Ovary (tissue), 7 donors: ENCODE measurements at regions not wholly inside any gene's neighbourhood (a gene's known extent, or its start where the extent isn't known, plus 50 kb on each side); places are given as distances from the start of the nearest gene placed in this dataset.

Experiments used
- DNase-seq, 5 donors: peaks; one replicate each; pipeline ENCODE4 v3.0.0-alpha.2; 2019 to 2020
- H3K27ac ChIP-seq, 2 donors: fragments of 200-600 bp; one replicate each; pipeline versions ENCODE4 v1.5.1 to v1.8.0; 2019 to 2022
- H3K27me3 ChIP-seq: fragments of 200-600 bp; one replicate; pipeline ENCODE4 v1.8.0; 2022
- H3K36me3 ChIP-seq: fragments of 200-600 bp; sonication (generic); one replicate; pipeline ENCODE4 v1.5.1; 2019
- H3K4me1 ChIP-seq: one replicate; pipeline ENCODE4 v1.8.1; 2013; ENCODE audit warnings: mild to moderate bottlenecking, moderate library complexity; ENCODE audit not compliant: insufficient read depth
- H3K4me3 ChIP-seq: fragments of 200-600 bp; sonication (generic); one replicate; pipeline ENCODE4 v1.5.1; 2017
- H3K9me3 ChIP-seq, 2 donors: fragments of 200-600 bp in 1 of 2; sonication (generic) in 1 of 2; one replicate each; pipeline versions ENCODE4 v1.5.1 to v1.8.1; 2013 to 2019; ENCODE audit warnings: mild to moderate bottlenecking in 1 of 2, moderate library complexity in 1 of 2
- CTCF ChIP-seq, 3 donors: fragments of 450-650 bp in 2 of 3; fragments of 200-600 bp in 1 of 3; IDR thresholded peaks; one replicate each; pipeline versions ENCODE4 v1.5.1 to v1.8.0; 2016 to 2022; ENCODE audit warnings: antibody characterized with exemption in 3 of 3, mild to moderate bottlenecking in 1 of 3
- EP300 ChIP-seq: sonication (generic); formaldehyde crosslinking; IDR thresholded peaks from one replicate; pipeline ENCODE4 v1.6.1; 2017; ENCODE audit warnings: antibody characterized with exemption
- POLR2A ChIP-seq: fragments of 450-650 bp; IDR thresholded peaks from one replicate; pipeline ENCODE4 v1.6.1; 2017; ENCODE audit warnings: antibody characterized with exemption, mild to moderate bottlenecking, moderate library complexity
- WGBS, 3 donors: extraction: QIAGEN DNeasy Blood & Tissue Kit in 1 of 3; methylation state at CpG; one replicate each; pipeline versions ENCODE4 v1.1.5 to v1.1.7; 2013 to 2017; 5-methylcytosine and 5-hydroxymethylcytosine counted together
- intact Hi-C, 4 donors: fragments of 100-400 bp; cut with DNase I; formaldehyde crosslinking; loops; one replicate each; pipeline versions ENCODE4 v1.11.0 to v1.15.1; 2022 to 2023
- donor health status: DM: no; HTN: no; CAD: no; lungs with moderate emphysema.
- donor health status: DM: no; HTN: no; CAD: no.
- donor health status: Bipolar disorder and iron deficiency.
- donor health status: DM: no; HTN: no; CAD: no.
- donor health status: DM: yes; HTN: yes; CAD: no.

- no peaks in the 10 kb centered on the region for H3K27me3 ChIP-seq
- no peaks in the 10 kb centered on the region for H3K9me3 ChIP-seq
- intact Hi-C loops: no loop called here
- TF ChIP-seq POLR2A: no peak
- no peak for TF ChIP-seq EP300
- TF ChIP-seq CTCF (IDR thresholded peaks at IDR 0.05): no peak
- no peaks in the 10 kb centered on the region for H3K36me3 ChIP-seq
- no peak overlapping the region for H3K27ac ChIP-seq
- no peaks in the 10 kb centered on the region for H3K4me1 ChIP-seq
- no peak for DNase-seq
- H3K4me3 ChIP-seq: no peak overlapping the region
- 72 to 90% (median 80%) methylated on average over 1 of the region's 1 CpG for WGBS, 3 donors
Measured at GRCh38 chr2:210884227-210884626, 327.8 kb downstream of the CPS1 start.

- TF ChIP-seq CTCF (IDR thresholded peaks at IDR 0.05): no peak
- no peak for TF ChIP-seq EP300
- TF ChIP-seq POLR2A: no peak
- WGBS, 3 donors: 82 to 94% (median 86%) methylated on average over 6 of the region's 6 CpGs
- intact Hi-C loops: no loop called here
- no peak for DNase-seq
- Histone ChIP-seq H3K4me1 (no peaks in the 10 kb centered on the region), H3K27ac (no peak overlapping the region), H3K4me3 (no peak overlapping the region), H3K27me3 (no peaks in the 10 kb centered on the region), H3K36me3 (no peaks in the 10 kb centered on the region), H3K9me3 (no peaks in the 10 kb centered on the region)
Measured at GRCh38 chr2:210888035-210888434, 331.6 kb downstream of the CPS1 start.

GRCh38 chr2:210895132-210895531 lies 338.7 kb downstream of the CPS1 start:
- no peak for TF ChIP-seq EP300
- no peak for TF ChIP-seq CTCF (IDR thresholded peaks at IDR 0.05)
- TF ChIP-seq POLR2A: no peak
- DNase-seq: no peak
- Histone ChIP-seq H3K27ac (no peak overlapping the region), H3K4me3 (no peak overlapping the region), H3K36me3 (no peaks in the 10 kb centered on the region), H3K4me1 (no peaks in the 10 kb centered on the region), H3K27me3 (no peaks in the 10 kb centered on the region), H3K9me3 (no peaks in the 10 kb centered on the region)
- intact Hi-C loops: no loop called here
- WGBS, 3 donors: 88 to 92% (median 90%) methylated on average over 5 of the region's 5 CpGs

GRCh38 chr2:210899131-210899530 lies 342.7 kb downstream of the CPS1 start:
- Histone ChIP-seq H3K27ac (no peak overlapping the region), H3K27me3 (no peaks in the 10 kb centered on the region), H3K36me3 (no peaks in the 10 kb centered on the region), H3K9me3 (no peaks in the 10 kb centered on the region), H3K4me1 (no peaks in the 10 kb centered on the region), H3K4me3 (no peak overlapping the region)
- TF ChIP-seq EP300: no peak
- no peak for TF ChIP-seq POLR2A
- no peak for TF ChIP-seq CTCF (IDR thresholded peaks at IDR 0.05)
- 69 to 90% (median 82%) methylated on average over 3 of the region's 3 CpGs for WGBS, 3 donors
- intact Hi-C loops: no loop called here
- no peak for DNase-seq

GRCh38 chr2:210901326-210901725 lies 344.9 kb downstream of the CPS1 start:
- TF ChIP-seq CTCF (IDR thresholded peaks at IDR 0.05): no peak
- TF ChIP-seq POLR2A: no peak
- no peak for TF ChIP-seq EP300
- WGBS, 3 donors: 93 to 96% (median 94%) methylated on average over 4 of the region's 4 CpGs
- no peak for DNase-seq
- no peaks in the 10 kb centered on the region for H3K9me3 ChIP-seq
- intact Hi-C loops: no loop called here
- H3K4me3 ChIP-seq: no peak overlapping the region
- H3K27ac ChIP-seq: no peak overlapping the region
- no peaks in the 10 kb centered on the region for H3K36me3 ChIP-seq
- no peaks in the 10 kb centered on the region for H3K27me3 ChIP-seq
- H3K4me1 ChIP-seq: no peaks in the 10 kb centered on the region
